ENCODE measurements at regions not wholly inside any gene's neighbourhood (a gene's known extent, or its start where the extent isn't known, plus 50 kb on each side); places are given as distances from the start of the nearest gene placed in this dataset.

DNA sequence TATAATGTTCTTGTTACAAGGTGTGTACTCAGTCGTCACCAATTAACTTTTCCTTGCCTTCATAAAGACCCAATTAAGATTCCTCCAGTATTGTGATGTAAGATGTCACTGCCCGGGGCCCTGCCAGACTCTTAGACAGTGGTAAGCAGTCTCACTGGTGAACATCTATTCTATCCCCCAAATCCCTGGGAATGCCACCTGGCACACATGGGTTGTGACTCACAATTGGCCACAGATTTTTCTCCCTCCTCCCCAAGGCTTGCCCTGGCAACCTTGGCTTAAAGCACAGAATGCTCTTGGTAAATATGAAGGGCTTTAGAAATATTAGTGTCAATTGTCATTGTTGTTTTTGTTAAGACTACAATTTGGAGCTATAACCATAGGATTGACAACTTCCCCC lies 287.9 kb downstream of the ETAA1 start:
- H3K36me3 ChIP-seq: no peaks in the 10 kb centered on the region
- H3K4me3 ChIP-seq: no peak overlapping the region
- 70 to 89% methylated on average over 2 of the region's 2 CpGs for WGBS, 2 donors
- H3K27me3 ChIP-seq: no peaks in the 10 kb centered on the region
- no peak for TF ChIP-seq POLR2A (IDR thresholded peaks at IDR 0.05)
- no peak for TF ChIP-seq POLR2AphosphoS5 (IDR thresholded peaks at IDR 0.05)
- TF ChIP-seq EP300 (IDR thresholded peaks at IDR 0.05): no peak
- TF ChIP-seq, protein P1, sequence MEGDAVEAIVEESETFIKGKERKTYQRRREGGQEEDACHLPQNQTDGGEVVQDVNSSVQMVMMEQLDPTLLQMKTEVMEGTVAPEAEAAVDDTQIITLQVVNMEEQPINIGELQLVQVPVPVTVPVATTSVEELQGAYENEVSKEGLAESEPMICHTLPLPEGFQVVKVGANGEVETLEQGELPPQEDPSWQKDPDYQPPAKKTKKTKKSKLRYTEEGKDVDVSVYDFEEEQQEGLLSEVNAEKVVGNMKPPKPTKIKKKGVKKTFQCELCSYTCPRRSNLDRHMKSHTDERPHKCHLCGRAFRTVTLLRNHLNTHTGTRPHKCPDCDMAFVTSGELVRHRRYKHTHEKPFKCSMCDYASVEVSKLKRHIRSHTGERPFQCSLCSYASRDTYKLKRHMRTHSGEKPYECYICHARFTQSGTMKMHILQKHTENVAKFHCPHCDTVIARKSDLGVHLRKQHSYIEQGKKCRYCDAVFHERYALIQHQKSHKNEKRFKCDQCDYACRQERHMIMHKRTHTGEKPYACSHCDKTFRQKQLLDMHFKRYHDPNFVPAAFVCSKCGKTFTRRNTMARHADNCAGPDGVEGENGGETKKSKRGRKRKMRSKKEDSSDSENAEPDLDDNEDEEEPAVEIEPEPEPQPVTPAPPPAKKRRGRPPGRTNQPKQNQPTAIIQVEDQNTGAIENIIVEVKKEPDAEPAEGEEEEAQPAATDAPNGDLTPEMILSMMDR (IDR thresholded peaks at IDR 0.05): no peak
- no peak overlapping the region for H3K27ac ChIP-seq
- H3K9me3 ChIP-seq: no peaks in the 10 kb centered on the region
- intact Hi-C loops (cut with DNase I): loop anchor here (5.0 kb wide), 1 partner anchor 1333 kb away; no protein-coding TSS in a partner anchor
- DNase-seq: no peak
- no peaks in the 10 kb centered on the region for H3K4me1 ChIP-seq

GRCh38 chr2:67686254-67686653 lies 289.1 kb downstream of the ETAA1 start:
- Histone ChIP-seq H3K9me3 (no peaks in the 10 kb centered on the region), H3K27ac (no peak overlapping the region), H3K4me3 (no peak overlapping the region), H3K4me1 (no peaks in the 10 kb centered on the region), H3K36me3 (no peaks in the 10 kb centered on the region), H3K27me3 (no peaks in the 10 kb centered on the region)
- DNase-seq: no peak
- WGBS, 2 donors: 78 to 86% methylated on average over 3 of the region's 3 CpGs
- intact Hi-C loops (cut with DNase I): no loop called here
- no peak for TF ChIP-seq POLR2AphosphoS5 (IDR thresholded peaks at IDR 0.05)
- TF ChIP-seq EP300 (IDR thresholded peaks at IDR 0.05): no peak
- TF ChIP-seq, protein P1 (IDR thresholded peaks at IDR 0.05): no peak
- no peak for TF ChIP-seq POLR2A (IDR thresholded peaks at IDR 0.05)

DNA sequence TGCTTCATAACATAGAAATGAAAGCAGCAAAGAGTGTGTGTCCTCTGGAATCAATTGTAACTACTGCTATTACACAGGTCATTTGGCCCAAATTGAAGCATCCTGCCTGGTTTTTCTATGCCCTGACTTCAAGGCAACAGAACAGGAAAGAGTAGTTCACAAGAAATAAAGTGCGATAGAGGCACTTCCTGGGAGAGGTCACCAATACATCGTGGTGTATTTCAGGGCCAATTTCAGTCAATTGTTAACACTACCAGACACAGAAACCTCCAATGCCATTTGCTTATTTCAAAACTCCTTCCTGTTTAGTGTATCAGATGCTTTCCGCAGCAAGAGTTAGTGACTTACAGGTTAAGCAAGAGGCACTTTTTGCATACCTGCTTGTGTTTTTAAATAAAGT lies 292.1 kb downstream of the ETAA1 start:
- WGBS, 2 donors: 55 to 65% methylated on average over 3 of the region's 3 CpGs

DNA sequence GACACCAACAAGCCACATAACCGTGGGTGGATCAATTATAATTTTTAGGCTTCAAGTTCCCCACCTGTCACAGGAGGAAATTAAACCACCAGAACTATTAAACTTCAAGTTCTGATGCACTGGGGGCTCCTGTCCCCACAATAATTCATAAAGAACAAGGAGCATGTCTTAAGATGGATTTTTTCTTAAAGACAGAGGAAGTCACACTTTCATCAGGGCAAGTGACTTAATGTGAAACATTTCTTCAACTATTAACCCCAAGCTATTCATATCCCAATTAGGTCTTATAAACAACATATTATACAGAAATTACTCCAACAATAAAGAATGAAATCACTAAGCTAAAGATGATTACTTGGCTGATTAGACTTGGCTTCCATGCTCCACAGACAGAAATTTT lies 292.5 kb downstream of the ETAA1 start:
- no peak overlapping the region for H3K27ac ChIP-seq
- 43 to 74% methylated on average over 1 of the region's 1 CpG for WGBS, 2 donors
- no peaks in the 10 kb centered on the region for H3K36me3 ChIP-seq
- TF ChIP-seq POLR2AphosphoS5 (IDR thresholded peaks at IDR 0.05) (no peak), EP300 (IDR thresholded peaks at IDR 0.05) (no peak), POLR2A (IDR thresholded peaks at IDR 0.05) (no peak)
- TF ChIP-seq, protein P1 (IDR thresholded peaks at IDR 0.05): no peak
- H3K27me3 ChIP-seq: no peaks in the 10 kb centered on the region
- no peak overlapping the region for H3K4me3 ChIP-seq
- intact Hi-C loops (cut with DNase I): no loop called here
- H3K9me3 ChIP-seq: no peaks in the 10 kb centered on the region
- no peak for DNase-seq
- no peaks in the 10 kb centered on the region for H3K4me1 ChIP-seq

More for the DNA sequence above, 292.1 kb downstream of the ETAA1 start:
- Histone ChIP-seq H3K4me1 (no peaks in the 10 kb centered on the region), H3K36me3 (no peaks in the 10 kb centered on the region), H3K27me3 (no peaks in the 10 kb centered on the region), H3K9me3 (no peaks in the 10 kb centered on the region), H3K4me3 (no peak overlapping the region), H3K27ac (no peak overlapping the region)
- intact Hi-C loops (cut with DNase I): no loop called here
- TF ChIP-seq POLR2AphosphoS5 (IDR thresholded peaks at IDR 0.05) (no peak), POLR2A (IDR thresholded peaks at IDR 0.05) (no peak), EP300 (IDR thresholded peaks at IDR 0.05) (no peak)
- TF ChIP-seq, protein P1 (IDR thresholded peaks at IDR 0.05): no peak
- no peak for DNase-seq

GRCh38 chr2:67694445-67694844 lies 297.3 kb downstream of the ETAA1 start:
- intact Hi-C loops (cut with DNase I): no loop called here

More at GRCh38 chr2:67694445-67694844, 297.3 kb downstream of the ETAA1 start:
- Histone ChIP-seq H3K27ac (no peak overlapping the region), H3K9me3 (no peaks in the 10 kb centered on the region), H3K27me3 (no peaks in the 10 kb centered on the region), H3K4me1 (no peaks in the 10 kb centered on the region), H3K36me3 (no peaks in the 10 kb centered on the region), H3K4me3 (no peak overlapping the region)
- no peak for TF ChIP-seq POLR2A (IDR thresholded peaks at IDR 0.05)
- TF ChIP-seq, protein P1 (IDR thresholded peaks at IDR 0.05): no peak
- no peak for TF ChIP-seq POLR2AphosphoS5 (IDR thresholded peaks at IDR 0.05)
- TF ChIP-seq EP300 (IDR thresholded peaks at IDR 0.05): no peak
- DNase-seq: no peak
- WGBS, 2 donors: 28 to 31% methylated on average over 10 of the region's 10 CpGs

Data from sigmoid colon (tissue), 6 donors.